ENCODE measurements at regions not wholly inside any gene's neighbourhood (a gene's known extent, or its start where the extent isn't known, plus 50 kb on each side); places are given as distances from the start of the nearest gene placed in this dataset.

DNA sequence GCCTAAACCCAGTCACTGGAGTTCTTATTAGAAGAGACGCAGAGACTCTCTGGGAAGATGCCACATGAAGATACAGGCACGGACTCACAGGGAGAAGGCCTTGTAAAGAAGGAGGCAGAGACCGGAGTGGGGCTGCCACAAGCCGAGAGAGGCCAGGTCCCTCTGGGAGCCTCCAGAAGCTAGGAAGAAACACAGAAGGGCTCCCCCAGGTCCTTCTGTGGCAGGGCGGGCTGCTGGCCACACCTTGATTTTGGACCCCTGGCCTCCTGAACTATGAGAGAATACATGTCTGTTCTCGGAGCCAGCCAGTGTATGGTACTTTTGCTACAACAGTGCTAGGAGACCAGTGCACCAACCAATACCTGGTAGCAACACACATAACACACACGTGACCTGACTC is 140.1 kb upstream of the SPACA7 start:
- ATAC-seq, result no peak
- H3K4me3 ChIP-seq, result no peak overlapping the region
- H3K27ac ChIP-seq, result no peak overlapping the region
- H3K36me3 ChIP-seq, result no peaks in the 10 kb centered on the region
- intact Hi-C loops (cut with DNase I), result no loop called here
- TF ChIP-seq, protein P1, sequence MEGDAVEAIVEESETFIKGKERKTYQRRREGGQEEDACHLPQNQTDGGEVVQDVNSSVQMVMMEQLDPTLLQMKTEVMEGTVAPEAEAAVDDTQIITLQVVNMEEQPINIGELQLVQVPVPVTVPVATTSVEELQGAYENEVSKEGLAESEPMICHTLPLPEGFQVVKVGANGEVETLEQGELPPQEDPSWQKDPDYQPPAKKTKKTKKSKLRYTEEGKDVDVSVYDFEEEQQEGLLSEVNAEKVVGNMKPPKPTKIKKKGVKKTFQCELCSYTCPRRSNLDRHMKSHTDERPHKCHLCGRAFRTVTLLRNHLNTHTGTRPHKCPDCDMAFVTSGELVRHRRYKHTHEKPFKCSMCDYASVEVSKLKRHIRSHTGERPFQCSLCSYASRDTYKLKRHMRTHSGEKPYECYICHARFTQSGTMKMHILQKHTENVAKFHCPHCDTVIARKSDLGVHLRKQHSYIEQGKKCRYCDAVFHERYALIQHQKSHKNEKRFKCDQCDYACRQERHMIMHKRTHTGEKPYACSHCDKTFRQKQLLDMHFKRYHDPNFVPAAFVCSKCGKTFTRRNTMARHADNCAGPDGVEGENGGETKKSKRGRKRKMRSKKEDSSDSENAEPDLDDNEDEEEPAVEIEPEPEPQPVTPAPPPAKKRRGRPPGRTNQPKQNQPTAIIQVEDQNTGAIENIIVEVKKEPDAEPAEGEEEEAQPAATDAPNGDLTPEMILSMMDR (IDR thresholded peaks at IDR 0.05), result no peak
- peaks cover 3% of the 10 kb centered on the region for H3K27me3 ChIP-seq (ENCODE audit: low read depth)
- no peaks in the 10 kb centered on the region for H3K4me1 ChIP-seq
- no peaks in the 10 kb centered on the region for H3K9me3 ChIP-seq
- no peak for DNase-seq

DNA sequence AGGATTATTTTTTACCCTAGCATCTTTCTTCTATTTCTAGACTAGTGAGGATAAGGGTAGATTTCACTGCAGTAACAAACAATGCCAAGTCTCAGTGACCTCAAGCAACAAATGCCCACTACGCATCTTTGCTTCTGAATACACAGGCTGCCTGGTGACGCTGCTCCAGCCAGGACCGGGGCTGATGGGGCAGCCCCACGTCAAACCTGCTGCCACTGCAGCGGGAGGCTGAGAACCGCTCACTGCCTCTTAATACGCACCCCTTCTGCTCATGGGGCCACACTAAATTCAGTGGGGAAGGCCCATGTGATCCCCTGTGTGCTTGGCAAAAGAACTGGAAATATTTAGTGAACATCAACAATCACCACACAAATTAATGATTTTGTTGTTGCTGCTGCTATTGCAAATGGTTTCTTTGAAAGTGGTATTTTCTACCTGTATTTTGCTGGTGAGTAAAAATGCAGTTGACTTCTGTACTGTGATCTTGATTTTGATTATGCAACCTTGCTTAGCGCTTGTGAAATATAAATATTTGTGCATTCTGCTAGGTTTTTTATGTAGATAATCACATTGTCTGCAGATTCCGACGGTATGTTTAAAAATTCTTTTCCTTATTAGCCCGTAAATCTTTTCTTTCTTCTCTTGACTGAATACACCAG is 139.5 kb upstream of the SPACA7 start:
- DNase-seq, result no peak
- H3K4me3 ChIP-seq, result no peak overlapping the region

DNA sequence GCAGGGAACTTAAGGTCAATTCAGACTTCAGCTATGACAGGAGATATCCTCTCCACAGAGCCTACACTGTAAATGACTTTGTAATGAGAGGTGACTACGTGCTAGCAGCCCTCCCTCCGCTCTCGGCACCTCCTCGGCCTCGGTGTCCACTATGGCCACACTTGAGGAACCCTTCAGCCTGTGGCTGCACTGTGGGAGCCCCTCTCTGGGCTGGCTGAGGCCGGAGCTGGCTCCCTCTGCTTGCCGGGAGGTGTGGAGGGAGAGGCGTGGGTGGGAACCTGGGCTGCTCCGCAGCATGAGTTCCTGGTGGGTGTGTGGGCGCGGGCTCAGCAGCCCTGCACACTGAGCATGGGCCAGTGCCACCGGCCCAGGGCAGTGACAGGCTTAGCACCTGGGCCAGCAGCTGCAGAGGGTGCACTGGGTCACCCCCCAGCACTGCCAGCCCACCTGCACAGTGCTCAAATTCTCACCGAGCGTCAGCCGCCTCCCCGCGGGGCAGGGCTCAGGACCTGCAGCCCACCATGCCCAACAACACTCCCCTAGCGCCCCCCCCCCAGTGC is 137.6 kb upstream of the SPACA7 start:
- Histone ChIP-seq H3K27ac (no peak overlapping the region), H3K4me1 (no peaks in the 10 kb centered on the region), H3K27me3 (ENCODE audit: low read depth) (peaks cover 7% of the 10 kb centered on the region), H3K36me3 (no peaks in the 10 kb centered on the region), H3K9me3 (no peaks in the 10 kb centered on the region), H3K4me3 (no peak overlapping the region)
- no peak for DNase-seq
- peak in 1 of 2 donors; percentile 11 for ATAC-seq
- intact Hi-C loops (cut with DNase I), result no loop called here
- TF ChIP-seq, protein P1 (IDR thresholded peaks at IDR 0.05), result no peak

More for the DNA sequence above, 139.5 kb upstream of the SPACA7 start:
- TF ChIP-seq, protein P1 (IDR thresholded peaks at IDR 0.05), result no peak
- no peak for ATAC-seq
- Histone ChIP-seq H3K4me1 (no peaks in the 10 kb centered on the region), H3K36me3 (no peaks in the 10 kb centered on the region), H3K27ac (no peak overlapping the region), H3K27me3 (ENCODE audit: low read depth) (peaks cover 7% of the 10 kb centered on the region), H3K9me3 (no peaks in the 10 kb centered on the region)
- intact Hi-C loops (cut with DNase I), result no loop called here

DNA sequence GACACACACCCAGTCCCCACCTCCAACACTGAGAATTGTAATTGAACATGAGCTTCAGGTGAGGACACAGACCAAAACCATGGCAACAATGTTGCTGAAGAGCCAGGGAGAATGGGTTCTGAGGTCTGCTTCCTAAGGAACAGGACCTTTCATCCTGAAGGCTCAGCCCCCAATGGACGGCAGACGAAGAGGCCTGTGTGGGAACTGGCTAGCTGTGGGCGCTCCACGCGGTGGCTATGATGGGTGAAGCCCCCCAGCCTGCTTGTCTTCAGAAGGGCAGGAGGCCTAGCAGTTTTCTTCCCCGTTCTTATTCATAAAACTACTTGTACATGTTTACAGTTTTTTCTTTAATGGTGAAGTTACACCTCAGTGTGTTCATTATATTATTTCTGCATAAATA is 136.1 kb upstream of the SPACA7 start:
- ATAC-seq (no peak), DNase-seq (no peak)
- TF ChIP-seq, protein P1 (IDR thresholded peaks at IDR 0.05), result no peak
- Histone ChIP-seq H3K4me1 (no peaks in the 10 kb centered on the region), H3K9me3 (no peaks in the 10 kb centered on the region), H3K36me3 (no peaks in the 10 kb centered on the region), H3K27ac (no peak overlapping the region), H3K4me3 (no peak overlapping the region), H3K27me3 (ENCODE audit: low read depth) (peaks cover 7% of the 10 kb centered on the region)
- intact Hi-C loops (cut with DNase I), result no loop called here

DNA sequence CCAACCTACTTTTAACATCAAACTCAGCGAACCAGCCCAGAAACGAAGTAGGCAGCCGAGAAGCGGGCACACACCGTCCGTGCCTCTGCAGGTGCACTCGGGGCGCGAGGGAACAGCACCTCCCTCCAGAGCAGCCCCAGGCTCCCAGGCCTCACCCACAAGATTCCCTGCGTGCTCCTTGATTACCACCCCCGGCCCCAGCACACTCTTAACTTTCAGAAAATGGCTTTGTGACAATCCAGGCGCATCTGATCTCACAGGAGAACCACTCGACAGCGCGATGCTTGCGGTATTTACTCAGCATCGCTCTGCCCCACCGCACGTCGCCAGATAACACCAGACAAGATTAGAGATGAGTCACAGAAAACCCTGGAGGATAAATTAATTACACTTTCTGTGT is 134.9 kb upstream of the SPACA7 start:
- no peaks in the 10 kb centered on the region for H3K9me3 ChIP-seq
- H3K4me3 ChIP-seq, result no peak overlapping the region
- intact Hi-C loops (cut with DNase I), result no loop called here
- no peaks in the 10 kb centered on the region for H3K4me1 ChIP-seq
- no peak overlapping the region for H3K27ac ChIP-seq
- H3K36me3 ChIP-seq, result no peaks in the 10 kb centered on the region
- TF ChIP-seq, protein P1 (IDR thresholded peaks at IDR 0.05), result no peak
- H3K27me3 ChIP-seq (ENCODE audit: low read depth), result peaks cover 7% of the 10 kb centered on the region
- ATAC-seq, result no peak
- DNase-seq, result no peak
